ENCODE measurements at regions not wholly inside any gene's neighbourhood (a gene's known extent, or its start where the extent isn't known, plus 50 kb on each side); places are given as distances from the start of the nearest gene placed in this dataset.

DNA sequence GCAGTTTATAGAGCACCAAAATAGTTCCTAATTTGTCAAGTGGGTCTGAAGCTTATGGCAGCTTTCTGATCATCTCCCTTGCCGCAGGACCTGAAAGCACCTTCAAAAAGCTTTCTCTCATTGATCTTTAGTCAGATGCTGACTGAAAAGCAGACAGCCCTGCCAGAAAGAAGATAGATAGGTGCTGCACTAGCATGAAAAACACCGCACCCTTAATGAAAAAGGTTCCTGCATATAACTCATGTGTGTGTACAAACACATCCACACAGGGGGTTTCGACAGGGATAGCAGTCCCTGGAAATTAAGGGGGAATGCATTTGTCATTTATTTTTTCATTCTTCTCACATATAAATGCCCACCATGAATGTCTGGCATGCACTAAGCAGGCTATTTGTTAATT lies 361.7 kb upstream of the SNX7 start:
- no TSS peak for BruUV-seq (replicated peaks)
- no peak for DNase-seq (ENCODE audit: low read depth, low spot score)
- no peak overlapping the region for H2AFZ ChIP-seq (ENCODE audit: control insufficient read depth, low read depth, low read length)
- no peaks in the 10 kb centered on the region for H3K79me2 ChIP-seq (ENCODE audit: control insufficient read depth, insufficient read depth, low read length)
- in situ Hi-C loops (cut with MboI), result no loop called here
- ATAC-seq, result no peak
- TF ChIP-seq TCF7 (IDR thresholded peaks at IDR 0.05; ENCODE audit: borderline replicate concordance) (no peak), ATF7 (IDR thresholded peaks at IDR 0.05; ENCODE audit: low read depth) (no peak), SPI1 (IDR thresholded peaks at IDR 0.05; ENCODE audit: borderline replicate concordance, insufficient read depth, low read depth, low read length) (no peak), RBBP5 (conservative IDR thresholded peaks at IDR 0.05) (no peak), TCF3 (IDR thresholded peaks at IDR 0.05; ENCODE audit: borderline replicate concordance, insufficient read depth, low read depth, low read length) (no peak), TBL1XR1 (IDR thresholded peaks at IDR 0.05; ENCODE audit: low read depth, low read length) (no peak), POLR2AphosphoS5 (IDR thresholded peaks at IDR 0.05; ENCODE audit: low read length) (no peak)
- FAIRE-seq, result no peak
- no peak overlapping the region for H3K9ac ChIP-seq (ENCODE audit: control insufficient read depth, insufficient read depth, low read length)
- ChIA-PET POLR2A (no interaction called here), RAD21 (ENCODE audit: unreplicated experiment) (no interaction called here), SMC1A (ENCODE audit: uncharacterized antibody, unreplicated experiment) (interaction anchor here (0.8 kb wide), 1 partner anchor 14 kb away, joined by 3 read pairs; no protein-coding TSS in a partner anchor), CTCF (interaction anchor here (0.9 to 1.0 kb wide), 2 partner anchors 23 to 168 kb away, joined by 3 read pairs; no protein-coding TSS in a partner anchor)
- H3K36me3 ChIP-seq (ENCODE audit: control insufficient read depth in 2 of 2, insufficient read depth in 2 of 2, low read length in 1 of 2), result no peaks in the 10 kb centered on the region
- no peak overlapping the region for H3K4me3 ChIP-seq
- intact Hi-C loops (cut with micrococcal nuclease; ENCODE audit: unreplicated experiment), result no loop called here
- H3K27me3 ChIP-seq (replicated peaks in 1 of 2; ENCODE audit: control insufficient read depth in 2 of 2, insufficient read depth in 2 of 2, low read length in 1 of 2), result no peaks in the 10 kb centered on the region
- 43% methylated on average over 3 of the region's 3 CpGs for whole genome bisulfite sequencing (ENCODE audit: insufficient coverage, insufficient replicate concordance, low lambda C conversion rate, missing lambda C conversion rate)
- no peaks in the 10 kb centered on the region for H3K4me1 ChIP-seq (ENCODE audit: control insufficient read depth, insufficient read depth, low read length)
- no peaks in the 10 kb centered on the region for H4K20me1 ChIP-seq (ENCODE audit: control insufficient read depth, insufficient read depth)
- H3K27ac ChIP-seq (ENCODE audit: control insufficient read depth, insufficient read depth), result no peak overlapping the region
- H3K9me3 ChIP-seq (replicated peaks; ENCODE audit: control insufficient read depth, insufficient read depth, low read length), result no peaks in the 10 kb centered on the region
- no peak overlapping the region for H3K4me2 ChIP-seq (ENCODE audit: control insufficient read depth, insufficient read depth)

GRCh38 chr1:98299313-98299712 lies 362.2 kb upstream of the SNX7 start:
- in situ Hi-C loops (cut with MboI), result no loop called here
- TF ChIP-seq NR2C1 (IDR thresholded peaks at IDR 0.05) (no peak), RELB (IDR thresholded peaks at IDR 0.05; ENCODE audit: low read depth) (no peak), CBX3 (IDR thresholded peaks at IDR 0.05; ENCODE audit: borderline replicate concordance, low read depth) (no peak), SMC3 (IDR thresholded peaks at IDR 0.05; ENCODE audit: borderline replicate concordance, low read length) (no peak), CTCF (IDR thresholded peaks at IDR 0.05 in 2 of 3, conservative IDR thresholded peaks at IDR 0.05 in 1 of 3; ENCODE audit: control insufficient read depth in 2 of 3, extremely low read depth in 1 of 3, insufficient read depth in 1 of 3, low read depth in 3 of 3, low read length in 3 of 3) (no peak), ZNF384 (IDR thresholded peaks at IDR 0.05; ENCODE audit: borderline replicate concordance, low read depth, low read length) (no peak), ESRRA (IDR thresholded peaks at IDR 0.05; ENCODE audit: low read length) (no peak), ZNF24 (IDR thresholded peaks at IDR 0.05) (no peak), RB1 (IDR thresholded peaks at IDR 0.05; ENCODE audit: borderline replicate concordance) (no peak), SUZ12 (IDR thresholded peaks at IDR 0.05; ENCODE audit: unreplicated experiment) (no peak)

More at GRCh38 chr1:98299313-98299712, 362.2 kb upstream of the SNX7 start:
- no peak overlapping the region for H3K9ac ChIP-seq (ENCODE audit: control insufficient read depth, insufficient read depth, low read length)
- intact Hi-C loops (cut with micrococcal nuclease; ENCODE audit: unreplicated experiment), result no loop called here
- H3K4me3 ChIP-seq, result no peak overlapping the region
- DNase-seq (ENCODE audit: low read depth, low spot score), result no peak
- RAD21 ChIA-PET (ENCODE audit: unreplicated experiment), result no interaction called here
- H3K4me1 ChIP-seq (ENCODE audit: control insufficient read depth, insufficient read depth, low read length), result no peaks in the 10 kb centered on the region
- no TSS peak for BruUV-seq (replicated peaks)
- FAIRE-seq, result no peak
- H2AFZ ChIP-seq (ENCODE audit: control insufficient read depth, low read depth, low read length), result no peak overlapping the region
- H3K27me3 ChIP-seq (replicated peaks in 1 of 2; ENCODE audit: control insufficient read depth in 2 of 2, insufficient read depth in 2 of 2, low read length in 1 of 2), result no peaks in the 10 kb centered on the region
- no peak for ATAC-seq
- SMC1A ChIA-PET (ENCODE audit: uncharacterized antibody, unreplicated experiment), result interaction anchor here (0.8 kb wide), 1 partner anchor 14 kb away, joined by 3 read pairs; no protein-coding TSS in a partner anchor
- POLR2A ChIA-PET, result interaction anchor here (0.6 kb wide), 1 partner anchor 207 kb away, joined by 7 read pairs; no protein-coding TSS in a partner anchor
- H4K20me1 ChIP-seq (ENCODE audit: control insufficient read depth, insufficient read depth), result no peaks in the 10 kb centered on the region
- H3K79me2 ChIP-seq (ENCODE audit: control insufficient read depth, insufficient read depth, low read length), result no peaks in the 10 kb centered on the region
- H3K27ac ChIP-seq (ENCODE audit: control insufficient read depth, insufficient read depth), result no peak overlapping the region
- no peaks in the 10 kb centered on the region for H3K9me3 ChIP-seq (replicated peaks; ENCODE audit: control insufficient read depth, insufficient read depth, low read length)
- CTCF ChIA-PET, result interaction anchor here (0.9 kb wide), 1 partner anchor 169 kb away, joined by 3 read pairs; no protein-coding TSS in a partner anchor
- H3K36me3 ChIP-seq (ENCODE audit: control insufficient read depth in 2 of 2, insufficient read depth in 2 of 2, low read length in 1 of 2), result no peaks in the 10 kb centered on the region
- H3K4me2 ChIP-seq (ENCODE audit: control insufficient read depth, insufficient read depth), result no peak overlapping the region

Measured in GM12878 (cell line).